ENCODE measurements at regions not wholly inside any gene's neighbourhood (a gene's known extent, or its start where the extent isn't known, plus 50 kb on each side); places are given as distances from the start of the nearest gene placed in this dataset.

DNA sequence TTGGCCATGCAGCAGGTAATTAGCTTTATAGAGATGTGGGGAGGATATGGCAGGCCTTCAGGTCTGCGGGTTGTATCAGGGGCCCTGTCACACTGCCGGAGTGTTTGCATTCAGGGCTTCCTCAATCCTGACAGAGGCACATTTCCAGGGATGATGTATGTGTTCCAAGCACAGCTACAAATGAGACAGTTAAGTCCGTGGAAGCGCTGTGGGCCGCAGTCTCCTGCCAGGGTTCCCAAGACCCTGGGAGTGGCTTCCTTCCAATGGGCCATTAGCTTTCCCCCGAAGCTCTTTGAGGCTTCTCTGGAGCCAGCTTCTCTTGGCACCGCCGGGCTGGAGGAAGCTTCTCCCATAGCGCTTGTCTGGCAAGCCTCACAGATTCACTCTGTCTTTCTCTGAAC is 1524.7 kb upstream of the TMEM132C start:
- TF ChIP-seq, protein P1, sequence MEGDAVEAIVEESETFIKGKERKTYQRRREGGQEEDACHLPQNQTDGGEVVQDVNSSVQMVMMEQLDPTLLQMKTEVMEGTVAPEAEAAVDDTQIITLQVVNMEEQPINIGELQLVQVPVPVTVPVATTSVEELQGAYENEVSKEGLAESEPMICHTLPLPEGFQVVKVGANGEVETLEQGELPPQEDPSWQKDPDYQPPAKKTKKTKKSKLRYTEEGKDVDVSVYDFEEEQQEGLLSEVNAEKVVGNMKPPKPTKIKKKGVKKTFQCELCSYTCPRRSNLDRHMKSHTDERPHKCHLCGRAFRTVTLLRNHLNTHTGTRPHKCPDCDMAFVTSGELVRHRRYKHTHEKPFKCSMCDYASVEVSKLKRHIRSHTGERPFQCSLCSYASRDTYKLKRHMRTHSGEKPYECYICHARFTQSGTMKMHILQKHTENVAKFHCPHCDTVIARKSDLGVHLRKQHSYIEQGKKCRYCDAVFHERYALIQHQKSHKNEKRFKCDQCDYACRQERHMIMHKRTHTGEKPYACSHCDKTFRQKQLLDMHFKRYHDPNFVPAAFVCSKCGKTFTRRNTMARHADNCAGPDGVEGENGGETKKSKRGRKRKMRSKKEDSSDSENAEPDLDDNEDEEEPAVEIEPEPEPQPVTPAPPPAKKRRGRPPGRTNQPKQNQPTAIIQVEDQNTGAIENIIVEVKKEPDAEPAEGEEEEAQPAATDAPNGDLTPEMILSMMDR (IDR thresholded peaks at IDR 0.05): no peak
- TF ChIP-seq EZH2 (IDR thresholded peaks at IDR 0.05) (no peak), EZH2phosphoT487 (IDR thresholded peaks at IDR 0.05) (no peak)
